HG02943 (cell line): ENCODE measurements at regions not wholly inside any gene's neighbourhood (a gene's known extent, or its start where the extent isn't known, plus 50 kb on each side); places are given as distances from the start of the nearest gene placed in this dataset.

Experiments used
- ATAC-seq: cut with Tn5 transposase; IDR thresholded peaks from one replicate; pipeline ENCODE4 v1.9.1; 2021; ENCODE audit warnings: mild to moderate bottlenecking, low read depth, moderate library complexity; ENCODE audit not compliant: unreplicated experiment

- ATAC-seq: no peak
These were observed 139.5 kb downstream of the KIF18A start for GRCh38 chr11:27968461-27968860.

- ATAC-seq: no peak
These were observed 142.4 kb downstream of the KIF18A start for GRCh38 chr11:27965559-27965958.

GRCh38 chr11:27963370-27963769 lies 144.6 kb downstream of the KIF18A start:
- ATAC-seq: no peak

DNA sequence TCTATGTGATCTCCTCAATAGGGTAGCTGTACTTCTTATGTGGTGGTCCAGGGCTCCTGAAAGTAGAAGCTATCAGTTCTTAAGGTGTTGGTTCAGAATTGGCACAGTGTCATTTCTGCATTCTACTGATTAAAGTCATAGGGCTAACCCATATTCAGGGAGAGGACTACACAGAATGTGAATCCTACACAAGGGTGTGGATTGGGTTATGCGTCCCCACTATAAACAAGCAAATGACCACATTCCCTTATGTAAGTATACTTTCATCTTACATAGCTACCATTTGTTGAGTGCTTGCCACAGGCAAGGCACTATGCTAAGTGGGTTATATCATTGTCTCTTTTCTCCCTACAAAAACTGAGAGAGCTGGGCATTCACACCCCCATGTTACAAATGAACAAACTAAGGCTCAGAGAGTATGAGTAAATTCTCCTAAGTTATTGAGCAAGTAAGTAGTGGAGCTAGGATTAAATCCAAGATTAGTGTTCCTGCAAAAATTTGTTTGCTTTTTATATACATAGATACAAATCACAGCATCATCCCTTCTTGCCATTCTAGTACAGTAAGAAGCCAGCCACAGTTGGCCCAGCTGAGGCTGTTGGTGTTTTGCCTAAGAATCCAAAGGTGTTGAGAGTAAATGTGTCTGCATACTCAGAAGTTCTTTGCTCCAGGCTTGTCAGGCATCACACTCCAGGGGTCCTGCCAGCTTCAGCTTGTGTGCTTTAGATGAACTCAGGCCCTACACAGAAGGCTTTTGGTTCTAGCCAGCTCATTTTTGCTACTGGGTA lies 157.8 kb downstream of the KIF18A start:
- no peak for ATAC-seq

DNA sequence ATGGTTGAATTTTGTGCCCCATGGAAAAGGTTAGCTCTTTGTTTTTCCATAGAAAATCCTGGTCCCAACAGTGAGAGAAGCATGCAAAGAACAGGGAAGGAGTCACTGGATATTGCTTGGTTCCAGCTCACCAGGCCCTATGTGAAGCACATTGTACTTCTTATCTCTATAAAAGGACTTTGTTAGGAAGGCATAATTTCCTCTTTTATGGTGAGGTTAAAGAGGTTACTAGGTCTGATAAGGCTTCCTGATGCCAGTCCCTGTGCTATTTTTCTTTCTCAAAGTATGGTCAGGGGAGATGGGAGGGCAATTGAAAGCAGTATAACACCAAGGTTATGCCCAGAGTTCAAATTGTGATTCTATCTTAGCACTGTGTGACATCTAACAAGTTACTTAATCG lies 162.6 kb downstream of the KIF18A start:
- ATAC-seq: no peak

- no peak for ATAC-seq
These were observed 169.9 kb downstream of the KIF18A start for GRCh38 chr11:27938011-27938410.

DNA sequence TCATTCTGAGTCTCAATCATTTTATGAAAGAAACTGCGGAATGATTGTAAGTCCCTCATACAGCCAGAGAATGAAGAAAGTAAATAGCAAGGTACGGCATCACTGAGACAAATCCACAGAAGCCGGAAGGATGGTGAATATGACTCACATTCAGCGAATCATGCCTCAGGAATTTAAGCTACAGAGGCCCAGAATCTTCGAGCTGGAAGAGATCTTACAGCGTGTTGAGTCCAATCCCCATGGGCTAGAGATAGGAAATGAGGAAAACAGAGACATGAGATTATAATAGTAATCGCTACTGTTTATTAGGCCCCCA lies 173.2 kb downstream of the KIF18A start:
- ATAC-seq: no peak

- no peak for ATAC-seq
These were observed 173.7 kb downstream of the KIF18A start for GRCh38 chr11:27933992-27934829.

GRCh38 chr11:27931770-27932169 lies 176.2 kb downstream of the KIF18A start:
- no peak for ATAC-seq

GRCh38 chr11:27930946-27931345 lies 177.0 kb downstream of the KIF18A start:
- no peak for ATAC-seq

DNA sequence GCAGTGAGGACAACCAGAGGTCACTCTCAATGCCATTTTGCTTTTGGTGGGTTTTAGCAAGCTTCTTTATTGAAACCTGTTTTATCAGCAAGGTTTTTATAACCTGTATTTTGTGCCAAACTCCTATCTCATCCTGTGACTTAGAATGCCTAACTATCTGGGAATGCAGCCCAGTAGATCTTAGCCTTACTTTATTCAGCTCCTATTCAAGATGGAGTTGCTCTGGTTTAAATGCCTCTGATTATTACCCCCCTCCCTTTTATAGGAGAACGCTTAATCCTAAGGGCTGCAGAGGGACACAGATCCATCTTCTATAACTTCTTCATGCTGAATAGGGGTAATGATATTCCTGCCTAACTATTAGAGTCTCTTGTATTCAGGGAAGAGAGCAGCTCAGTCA lies 179.1 kb downstream of the KIF18A start:
- no peak for ATAC-seq

DNA sequence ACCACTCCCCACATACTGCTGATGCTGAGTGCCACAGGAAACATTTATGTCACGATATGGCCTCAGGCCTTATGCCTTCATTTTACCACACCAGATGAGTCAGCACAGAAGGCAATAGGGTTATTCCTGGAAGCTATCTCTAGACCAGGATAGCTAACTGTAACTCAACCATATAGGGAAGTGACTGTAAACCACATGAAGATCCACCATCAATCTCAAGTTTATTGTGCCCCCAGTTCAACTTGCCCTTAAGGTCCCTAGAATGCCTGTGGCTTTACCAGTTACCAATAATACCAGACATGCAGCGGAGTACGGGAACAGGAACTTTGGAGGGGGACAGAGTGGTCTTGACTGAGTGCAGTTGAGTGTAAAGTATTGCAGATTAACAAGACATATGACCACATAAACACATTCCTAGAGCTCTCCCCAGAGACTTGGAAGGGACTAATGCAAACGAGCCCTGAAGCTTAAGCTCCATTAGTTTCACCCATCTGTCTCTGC lies 180.9 kb downstream of the KIF18A start:
- ATAC-seq: no peak

GRCh38 chr11:27926486-27926885 lies 181.5 kb downstream of the KIF18A start:
- no peak for ATAC-seq

DNA sequence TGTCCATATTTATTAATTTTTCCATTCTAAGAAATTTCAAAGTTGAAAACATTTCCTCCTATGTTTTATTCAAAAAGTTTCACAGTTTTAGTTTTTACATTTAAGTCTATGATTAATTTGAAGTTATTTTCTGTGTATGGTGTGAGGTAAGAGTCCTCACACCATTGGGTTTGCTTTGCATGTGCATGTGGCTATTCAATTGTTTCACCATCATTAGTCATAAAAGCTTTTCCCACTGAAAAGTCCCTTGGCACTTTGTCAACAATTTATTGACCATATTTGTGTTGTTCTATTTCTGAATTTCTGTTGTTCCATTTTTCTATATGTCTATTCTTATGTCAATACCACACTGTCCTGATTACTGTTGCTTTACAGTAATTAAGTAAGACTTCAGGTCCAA lies 186.5 kb downstream of the KIF18A start:
- ATAC-seq: no peak

GRCh38 chr11:27916541-27917100 lies 191.3 kb downstream of the KIF18A start:
- peak; percentile 93 for ATAC-seq

DNA sequence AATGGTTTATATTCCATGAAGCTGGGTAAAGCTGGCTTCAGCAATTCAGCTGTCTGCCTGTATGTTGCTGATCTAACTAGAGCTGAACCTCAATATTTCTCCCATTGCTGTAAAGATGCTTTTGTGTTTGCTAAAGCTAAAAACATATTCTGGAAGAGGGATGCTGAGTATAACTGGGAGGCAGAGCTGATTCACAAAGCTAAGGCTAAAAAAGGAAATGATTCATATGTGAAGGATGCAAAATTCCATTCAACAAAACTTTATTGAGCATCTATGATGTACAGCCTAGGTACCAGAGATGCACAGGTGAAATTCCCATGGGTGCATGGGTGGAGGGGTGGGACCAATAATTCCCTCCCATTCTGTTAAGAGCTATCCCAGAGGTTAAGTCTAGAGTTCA lies 193.9 kb downstream of the KIF18A start:
- no peak for ATAC-seq

GRCh38 chr11:27913650-27914049 lies 194.3 kb downstream of the KIF18A start:
- ATAC-seq: no peak

DNA sequence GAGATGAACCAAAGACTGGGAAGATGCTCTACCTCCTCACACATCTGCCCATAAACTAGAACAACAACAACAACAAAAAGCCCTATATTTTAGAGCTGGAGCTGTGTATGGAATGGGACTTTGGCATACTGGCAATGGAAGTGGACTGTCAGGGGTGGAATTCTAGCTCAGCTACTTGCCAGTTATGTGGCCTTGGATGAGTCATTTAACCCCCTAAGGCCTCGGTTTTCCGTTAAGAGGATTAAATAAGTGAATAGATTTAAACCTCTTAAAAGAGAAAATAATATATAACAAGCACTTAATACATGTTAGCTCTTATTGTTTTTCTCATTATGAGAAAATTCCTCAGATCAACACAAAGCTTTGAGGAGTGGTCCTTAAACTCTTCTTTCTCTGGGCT lies 195.0 kb downstream of the KIF18A start:
- no peak for ATAC-seq

DNA sequence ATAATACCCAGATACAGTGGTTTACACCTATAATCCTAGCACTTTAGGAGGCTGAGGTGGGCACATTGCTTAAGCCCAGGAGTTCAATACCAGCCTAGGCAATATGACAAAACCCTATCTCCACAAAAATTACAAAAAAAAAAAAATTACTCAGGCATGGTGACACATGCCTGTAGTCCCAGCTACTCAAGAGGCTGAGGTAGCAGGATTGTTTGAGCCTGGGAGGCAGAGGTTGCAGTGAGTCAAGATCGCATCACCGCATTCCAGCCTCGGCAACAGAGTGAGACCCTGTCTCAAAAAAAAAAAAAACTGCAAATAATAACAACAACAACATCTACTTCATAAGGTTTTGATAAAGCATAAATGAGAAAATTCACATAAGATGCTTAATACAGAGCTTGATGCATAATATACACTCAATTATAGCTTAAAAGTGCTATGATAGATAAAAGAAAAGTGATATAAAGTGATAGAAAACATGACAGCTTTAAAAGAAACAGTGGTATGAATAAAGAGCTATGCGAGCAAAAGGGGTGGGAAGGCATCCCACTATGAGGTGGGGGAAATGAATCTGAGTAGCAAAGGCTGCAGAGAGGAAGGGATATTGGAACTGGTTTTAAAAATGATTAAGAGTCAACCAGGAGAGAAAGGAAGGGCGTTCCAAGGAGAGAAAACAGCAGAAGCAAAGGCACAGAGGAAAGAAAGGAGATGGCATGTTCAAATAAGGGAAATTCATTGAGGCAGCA lies 197.6 kb downstream of the KIF18A start:
- ATAC-seq: no peak

DNA sequence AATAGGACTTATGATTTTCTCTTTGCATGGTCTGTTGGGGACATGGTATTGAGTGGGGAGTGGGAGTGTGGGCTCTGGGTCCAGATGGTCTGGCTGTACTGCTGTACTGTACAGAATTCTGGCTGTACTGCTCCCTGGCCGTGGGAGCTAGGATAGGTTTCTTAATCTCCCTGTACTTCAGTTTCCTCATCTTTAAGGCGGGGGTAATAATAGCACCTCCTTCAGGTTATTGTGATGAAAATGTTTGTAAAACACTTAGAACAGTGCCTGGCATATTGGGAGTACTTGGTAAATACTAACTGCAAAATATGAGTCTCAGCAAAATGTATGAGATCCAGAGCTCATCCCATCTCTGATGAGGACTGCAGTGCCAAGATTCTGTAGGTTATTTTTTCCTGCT lies 198.6 kb downstream of the KIF18A start:
- no peak for ATAC-seq

- ATAC-seq: no peak
These were observed 199.3 kb downstream of the KIF18A start for GRCh38 chr11:27908621-27909020.
